Calu3 (cell line): ENCODE measurements at regions not wholly inside any gene's neighbourhood (a gene's known extent, or its start where the extent isn't known, plus 50 kb on each side); places are given as distances from the start of the nearest gene placed in this dataset.

ENCODE experiments used
- BruUV-seq: library from RNA; stranded (reverse); fragments of 400-500 nt; replicated peaks from 2 replicates; lab custom pipeline; 2021; lab: Mats Ljungman, UMichigan
- CTCF ChIA-PET: fragments of 300-600 bp; sonication (Branson Sonifier 250); formaldehyde crosslinking; loops from one replicate; lab custom pipeline; 2022; ENCODE audit warnings: antibody characterized with exemption; lab: Charles Lee
- DNase-seq: peaks from one replicate; pipeline ENCODE4 v3.0.0; 2022
- H3K27ac Mint-ChIP-seq: one replicate; pipeline ENCODE4 v1.8.0; 2022; ENCODE audit warnings: mixed read lengths; ENCODE audit not compliant: unreplicated experiment
- H3K27me3 Mint-ChIP-seq: one replicate; pipeline ENCODE4 v1.8.0; 2022; ENCODE audit warnings: mixed read lengths; ENCODE audit not compliant: unreplicated experiment
- H3K36me3 Mint-ChIP-seq: one replicate; pipeline ENCODE4 v1.8.0; 2022; ENCODE audit warnings: mild to moderate bottlenecking, moderate library complexity, mixed read lengths; ENCODE audit not compliant: insufficient read depth, unreplicated experiment
- H3K4me1 Mint-ChIP-seq: one replicate; pipeline ENCODE4 v1.8.0; 2022; ENCODE audit warnings: mild to moderate bottlenecking, low read depth, mixed read lengths; ENCODE audit not compliant: unreplicated experiment
- H3K4me3 Mint-ChIP-seq: one replicate; pipeline ENCODE4 v1.8.0; 2022; ENCODE audit warnings: mild to moderate bottlenecking, low read depth, moderate library complexity, mixed read lengths; ENCODE audit not compliant: unreplicated experiment
- H3K9me3 Mint-ChIP-seq: one replicate; pipeline ENCODE4 v1.8.0; 2022; ENCODE audit warnings: low read depth, mixed read lengths; ENCODE audit not compliant: unreplicated experiment
- intact Hi-C: fragments of 100-400 bp; cut with micrococcal nuclease; formaldehyde crosslinking; loops from one replicate; pipeline ENCODE4 v1.10.0; 2022; ENCODE audit not compliant: unreplicated experiment
- TF ChIP-seq, protein P1 (sequence below): fragments of 200-600 bp; IDR thresholded peaks from one replicate; pipeline ENCODE4 v1.8.0; 2022; ENCODE audit warnings: antibody characterized with exemption; ENCODE audit not compliant: unreplicated experiment

DNA sequence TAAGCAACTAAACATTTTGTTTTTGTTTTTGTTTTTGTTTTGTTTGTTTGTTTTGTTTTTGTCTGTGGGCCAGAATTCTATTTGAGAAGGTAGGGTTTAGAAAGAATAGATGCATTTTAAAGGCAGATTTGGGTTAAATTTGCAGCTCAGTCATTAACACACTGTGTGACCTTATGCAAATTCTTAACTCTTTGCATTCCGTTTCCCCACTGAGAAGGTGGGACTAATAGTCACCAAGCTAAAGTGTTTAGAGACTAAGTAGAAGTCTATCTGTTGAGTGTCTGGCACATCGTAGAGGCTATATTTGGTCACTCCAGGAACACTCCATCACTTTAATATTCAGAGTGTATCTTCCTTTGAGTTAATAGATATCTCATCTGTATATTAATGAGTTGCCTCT, 87.1 kb downstream of the CCNA1 start:
- Mint-ChIP-seq H3K27me3 (peaks cover 14% of the 10 kb centered on the region), H3K4me3 (no peak overlapping the region), H3K36me3 (no peaks in the 10 kb centered on the region), H3K27ac (no peak overlapping the region), H3K4me1 (no peaks in the 10 kb centered on the region), H3K9me3 (no peaks in the 10 kb centered on the region)
- intact Hi-C loops: no loop called here
- no peak for DNase-seq
- CTCF ChIA-PET: no interaction called here
- TF ChIP-seq, protein P1, sequence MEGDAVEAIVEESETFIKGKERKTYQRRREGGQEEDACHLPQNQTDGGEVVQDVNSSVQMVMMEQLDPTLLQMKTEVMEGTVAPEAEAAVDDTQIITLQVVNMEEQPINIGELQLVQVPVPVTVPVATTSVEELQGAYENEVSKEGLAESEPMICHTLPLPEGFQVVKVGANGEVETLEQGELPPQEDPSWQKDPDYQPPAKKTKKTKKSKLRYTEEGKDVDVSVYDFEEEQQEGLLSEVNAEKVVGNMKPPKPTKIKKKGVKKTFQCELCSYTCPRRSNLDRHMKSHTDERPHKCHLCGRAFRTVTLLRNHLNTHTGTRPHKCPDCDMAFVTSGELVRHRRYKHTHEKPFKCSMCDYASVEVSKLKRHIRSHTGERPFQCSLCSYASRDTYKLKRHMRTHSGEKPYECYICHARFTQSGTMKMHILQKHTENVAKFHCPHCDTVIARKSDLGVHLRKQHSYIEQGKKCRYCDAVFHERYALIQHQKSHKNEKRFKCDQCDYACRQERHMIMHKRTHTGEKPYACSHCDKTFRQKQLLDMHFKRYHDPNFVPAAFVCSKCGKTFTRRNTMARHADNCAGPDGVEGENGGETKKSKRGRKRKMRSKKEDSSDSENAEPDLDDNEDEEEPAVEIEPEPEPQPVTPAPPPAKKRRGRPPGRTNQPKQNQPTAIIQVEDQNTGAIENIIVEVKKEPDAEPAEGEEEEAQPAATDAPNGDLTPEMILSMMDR: no peak
- no TSS peak for BruUV-seq

DNA sequence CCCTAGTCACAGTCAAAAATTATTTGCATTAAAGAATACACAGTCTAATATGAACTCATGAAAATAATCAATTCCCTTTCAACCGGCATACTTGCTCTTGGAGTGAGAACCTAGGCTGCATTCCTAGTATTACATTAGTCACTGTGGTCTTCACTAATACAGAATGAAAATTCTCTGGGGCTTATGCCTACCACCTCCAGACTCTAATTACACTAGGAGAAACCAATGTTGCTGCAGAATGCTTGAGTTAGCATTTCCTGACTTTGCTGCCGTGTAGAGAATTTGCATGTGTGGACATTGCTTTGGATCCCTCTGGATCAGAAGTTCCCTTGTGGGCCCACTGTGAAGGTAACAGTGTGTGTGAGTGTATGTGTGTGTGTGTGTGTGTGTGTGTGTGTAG, 87.8 kb downstream of the CCNA1 start:
- no TSS peak for BruUV-seq
- TF ChIP-seq, protein P1: no peak
- Mint-ChIP-seq H3K9me3 (peaks cover 3% of the 10 kb centered on the region), H3K4me1 (no peaks in the 10 kb centered on the region), H3K27me3 (peaks cover 14% of the 10 kb centered on the region), H3K36me3 (no peaks in the 10 kb centered on the region), H3K27ac (no peak overlapping the region), H3K4me3 (no peak overlapping the region)
- intact Hi-C loops: no loop called here
- CTCF ChIA-PET: no interaction called here
- no peak for DNase-seq

DNA sequence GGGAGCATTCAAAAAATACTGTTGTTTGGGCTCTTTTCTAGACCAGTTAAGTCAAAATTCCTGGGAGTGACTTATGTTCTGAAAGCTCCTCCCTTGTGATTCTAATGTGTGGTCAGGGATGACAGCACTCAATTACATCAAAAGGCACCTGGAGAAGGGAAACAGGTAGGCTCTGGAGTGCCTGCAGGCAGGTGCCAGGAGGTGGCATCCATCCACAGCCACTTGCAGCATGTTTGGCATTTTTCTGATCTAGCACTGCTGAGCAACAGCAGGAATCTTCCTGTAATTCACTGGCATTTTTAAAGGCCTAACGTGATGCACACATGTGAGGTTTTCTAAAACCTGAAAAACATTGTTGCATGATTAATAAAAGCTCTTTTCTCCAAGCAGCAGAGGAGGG, 94.6 kb downstream of the CCNA1 start:
- peaks cover 14% of the 10 kb centered on the region for H3K27me3 Mint-ChIP-seq
- BruUV-seq: no TSS peak
- no peak overlapping the region for H3K27ac Mint-ChIP-seq
- no peaks in the 10 kb centered on the region for H3K36me3 Mint-ChIP-seq
- peaks cover 3% of the 10 kb centered on the region for H3K9me3 Mint-ChIP-seq
- CTCF ChIA-PET: interaction anchor here (0.6 kb wide), 1 partner anchor 1712 kb away, joined by 3 read pairs; no protein-coding TSS in a partner anchor
- TF ChIP-seq, protein P1: no peak
- H3K4me3 Mint-ChIP-seq: no peak overlapping the region
- DNase-seq: no peak
- peaks cover 12% of the 10 kb centered on the region for H3K4me1 Mint-ChIP-seq
- intact Hi-C loops: no loop called here

DNA sequence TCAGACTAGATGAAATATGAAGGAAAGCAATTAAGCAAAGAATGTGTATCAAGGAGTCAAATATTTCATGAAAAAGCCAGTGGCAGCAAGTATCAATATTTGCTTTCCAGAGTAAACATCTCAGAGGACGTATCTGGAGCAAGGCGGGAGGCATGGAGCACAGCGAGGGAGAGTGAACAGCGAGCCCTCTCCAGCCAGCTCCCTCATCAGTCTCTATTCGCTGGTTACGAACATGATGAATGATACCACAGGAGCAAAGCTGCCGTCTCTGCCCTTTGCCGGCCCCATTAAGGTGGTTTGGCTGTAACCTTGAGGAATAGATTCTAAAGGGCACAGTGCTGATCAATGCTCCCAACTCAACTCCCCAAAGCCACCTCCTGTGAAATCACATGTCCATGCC, 95.8 kb downstream of the CCNA1 start:
- intact Hi-C loops: no loop called here
- Mint-ChIP-seq H3K9me3 (peaks cover 3% of the 10 kb centered on the region), H3K27me3 (peaks cover 14% of the 10 kb centered on the region), H3K4me3 (no peak overlapping the region), H3K4me1 (peaks cover 15% of the 10 kb centered on the region), H3K27ac (no peak overlapping the region), H3K36me3 (no peaks in the 10 kb centered on the region)
- CTCF ChIA-PET: no interaction called here
- DNase-seq: no peak
- no TSS peak for BruUV-seq
- TF ChIP-seq, protein P1: no peak
